SIG-M5 treated with dmso at 0.1 percent for 504 hours (cell line): ENCODE measurements at regions not wholly inside any gene's neighbourhood (a gene's known extent, or its start where the extent isn't known, plus 50 kb on each side); places are given as distances from the start of the nearest gene placed in this dataset.
"Not testable (repeated sequence)": the region's sequence is repeated elsewhere in the genome, so short reads cannot be mapped to it uniquely, and the experiment has no call there.

ENCODE experiments used
- DNase-seq: peaks from one replicate; lab custom pipeline; 2025; ENCODE audit not compliant: unreplicated experiment; lab: John Stamatoyannopoulos, UW

DNA sequence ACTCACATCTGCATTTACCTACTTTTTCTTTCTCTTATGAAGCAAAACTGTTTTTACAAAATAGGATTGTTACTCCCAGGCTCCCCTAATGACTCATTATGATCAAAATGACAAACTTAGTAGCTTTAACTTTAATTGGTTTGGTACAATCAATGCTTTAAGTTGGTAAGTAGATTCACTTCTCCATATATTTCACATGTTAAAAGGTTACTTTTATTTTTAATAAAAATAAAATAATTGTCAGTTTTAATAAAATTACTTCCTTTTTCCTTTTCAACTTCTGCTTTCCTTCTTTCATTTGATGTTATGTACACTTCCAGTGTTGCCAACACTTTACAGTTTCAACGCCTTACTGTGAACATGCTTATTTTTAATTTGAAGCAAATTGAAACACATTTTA lies 477.6 kb downstream of the SETD4 start:
- DNase-seq = peak; percentile 16

- no peak for DNase-seq
Measured at GRCh38 chr21:35581640-35582039, 478.7 kb downstream of the SETD4 start.

DNA sequence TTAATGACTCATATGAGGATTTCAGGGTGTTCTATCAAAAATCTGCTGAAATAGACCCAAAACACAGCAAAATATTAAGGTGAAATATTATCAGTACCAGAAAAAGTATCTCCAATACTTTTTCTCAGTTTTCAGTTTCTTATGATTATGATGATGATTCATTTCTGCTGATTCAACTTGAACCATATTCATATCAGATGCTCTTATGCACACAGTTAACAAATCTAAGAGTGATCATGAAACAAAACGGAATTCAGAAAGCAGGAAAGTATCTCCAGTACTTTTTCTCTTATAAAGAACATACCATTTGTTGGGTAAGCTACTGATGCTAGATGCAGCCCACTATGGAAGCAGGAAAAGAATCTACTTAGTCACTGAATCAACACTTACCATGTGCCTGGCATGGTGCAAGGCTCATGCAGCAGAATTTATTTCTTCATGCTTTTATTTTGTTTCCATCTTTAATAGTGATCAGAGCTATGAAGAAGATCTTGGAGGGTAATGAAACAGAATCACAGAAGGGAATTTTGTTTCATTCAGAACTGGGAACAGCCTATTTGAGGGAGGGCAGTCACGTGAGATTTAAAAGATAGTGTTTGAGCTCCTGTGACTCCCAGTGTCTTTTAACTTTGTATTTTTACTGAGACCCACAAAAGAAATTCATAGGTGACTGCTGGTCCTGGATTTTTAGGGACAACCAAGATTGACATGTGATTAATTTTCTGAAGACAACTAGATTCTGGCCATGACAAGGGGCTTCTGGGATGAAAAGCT lies 480.6 kb downstream of the SETD4 start:
- DNase-seq = no peak

DNA sequence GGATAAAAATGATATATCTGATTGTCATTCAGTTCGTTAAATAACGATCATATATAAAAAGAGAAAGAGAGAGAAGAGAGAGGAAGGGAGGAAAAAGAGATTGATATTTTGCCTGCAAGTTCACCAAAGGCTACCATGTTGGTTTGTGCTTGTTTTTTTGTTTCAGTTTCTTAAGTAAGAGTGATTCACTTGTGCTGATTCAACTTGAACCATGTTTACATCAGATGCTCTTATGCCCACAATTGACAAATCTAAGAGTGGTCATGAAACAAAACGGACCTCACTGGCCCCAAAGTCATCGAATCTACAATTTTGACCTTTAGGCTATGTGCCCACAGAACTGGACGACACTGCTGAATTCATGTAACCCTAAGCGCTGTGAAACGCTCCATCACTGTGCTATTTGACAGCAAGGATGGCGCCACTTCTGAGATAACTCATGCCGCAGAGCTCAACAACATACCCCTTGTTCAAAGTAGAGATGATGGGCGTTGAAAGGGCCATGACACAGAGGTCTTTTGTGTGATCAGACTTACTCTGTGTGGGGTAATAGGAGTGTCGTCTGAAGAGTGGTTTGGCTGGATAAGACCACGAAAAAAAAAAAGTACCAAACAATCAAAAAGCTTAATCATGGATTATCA lies 481.4 kb downstream of the SETD4 start:
- no peak for DNase-seq

GRCh38 chr21:35578347-35578782 lies 482.0 kb downstream of the SETD4 start:
- DNase-seq = no peak

GRCh38 chr21:35575280-35575915 lies 484.9 kb downstream of the SETD4 start:
- DNase-seq = no peak

GRCh38 chr21:35573472-35574374 lies 486.6 kb downstream of the SETD4 start:
- DNase-seq = no peak

GRCh38 chr21:35571910-35572309 lies 488.4 kb downstream of the SETD4 start:
- no peak for DNase-seq

GRCh38 chr21:35568643-35569042 lies 491.7 kb downstream of the SETD4 start:
- DNase-seq = no peak

- no peak for DNase-seq
Measured at GRCh38 chr21:35566874-35567273, 493.5 kb downstream of the SETD4 start.

GRCh38 chr21:35565204-35565611 lies 495.1 kb downstream of the SETD4 start:
- peak; percentile 83 for DNase-seq

- peak; percentile 89 for DNase-seq
Measured at GRCh38 chr21:35563885-35564451, 496.4 kb downstream of the SETD4 start.

DNA sequence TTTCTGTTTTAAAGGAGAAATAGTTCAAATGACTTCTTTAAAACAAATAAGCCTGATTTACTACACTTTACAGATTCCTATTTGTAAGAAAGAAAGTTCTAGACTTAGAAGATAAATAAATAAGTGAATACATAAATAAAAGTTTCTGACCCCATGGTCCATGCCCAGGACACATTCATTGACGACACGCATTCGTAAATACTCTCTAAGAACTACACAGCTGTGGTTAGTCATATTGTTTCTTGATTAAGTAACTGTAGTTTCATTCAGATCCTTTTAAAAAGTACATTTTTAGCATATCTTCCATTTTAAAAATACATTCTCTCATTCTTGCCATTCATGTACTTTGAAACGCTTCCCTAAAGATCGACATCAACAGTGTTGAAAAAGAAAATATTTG lies 497.4 kb downstream of the SETD4 start:
- no peak for DNase-seq

GRCh38 chr21:35561116-35561515 lies 499.2 kb downstream of the SETD4 start:
- no peak for DNase-seq

GRCh38 chr21:35559829-35560225 lies 500.5 kb downstream of the SETD4 start:
- peak; percentile 11 for DNase-seq

- no peak for DNase-seq
Measured at GRCh38 chr21:35559128-35559828, 501.0 kb downstream of the SETD4 start.

DNA sequence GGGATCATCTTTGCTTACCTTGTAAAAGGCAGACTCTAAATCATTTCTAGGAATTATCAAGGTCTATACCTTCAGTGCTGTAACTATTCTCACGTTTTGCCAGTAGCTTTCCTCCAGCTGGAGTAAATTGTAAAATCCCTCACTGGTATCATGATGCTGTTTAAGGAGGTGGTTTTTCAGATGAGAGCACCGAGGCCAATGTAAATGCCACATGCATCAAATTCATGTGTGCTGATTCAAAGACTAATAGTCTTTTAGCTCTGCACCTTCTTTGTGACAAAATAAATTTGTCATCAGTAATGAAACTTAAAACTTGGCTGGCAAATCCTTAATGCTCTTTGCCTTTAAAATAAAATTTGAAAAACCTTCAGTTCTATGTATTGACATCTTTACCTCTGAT lies 503.8 kb downstream of the SETD4 start:
- DNase-seq = no peak

DNA sequence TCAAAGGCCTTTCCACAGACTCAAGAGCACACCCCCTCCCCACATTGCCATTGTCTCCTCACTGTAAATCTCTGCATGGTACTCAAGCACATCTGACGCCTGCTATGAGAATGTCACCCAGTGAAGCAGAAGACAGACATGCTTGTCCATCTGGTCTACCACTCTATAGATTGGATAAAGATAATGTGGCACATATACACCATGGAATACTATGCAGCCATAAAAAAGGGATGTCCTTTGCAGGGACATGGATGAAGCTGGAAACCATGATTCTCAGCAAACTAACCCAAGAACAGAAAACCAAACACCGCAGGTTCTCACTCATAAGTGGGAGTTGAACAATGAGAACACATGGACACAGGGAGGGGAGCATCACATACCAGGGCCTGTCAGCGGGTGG lies 503.4 kb upstream of the RUNX1 start:
- DNase-seq = not testable (repeated sequence)

- DNase-seq = no peak
Measured at GRCh38 chr21:35548904-35549615, 500.0 kb upstream of the RUNX1 start.
